AG10803 (cell line): ENCODE measurements at regions not wholly inside any gene's neighbourhood (a gene's known extent, or its start where the extent isn't known, plus 50 kb on each side); places are given as distances from the start of the nearest gene placed in this dataset.

ENCODE experiments used
- DNase-seq: peaks from one replicate; pipeline ENCODE4 v3.0.0; 2010; ENCODE audit warnings: low read depth
- H3K4me3 ChIP-seq: 2 replicates; pipeline ENCODE4 v1.5.1; 2011; ENCODE audit warnings: mild to moderate bottlenecking, low read length, control low read depth
- CTCF ChIP-seq: conservative IDR thresholded peaks from 2 replicates; pipeline ENCODE4 v1.5.1; 2011; ENCODE audit warnings: mild to moderate bottlenecking, low read length, control low read depth, inconsistent platforms

- no peak overlapping the region for H3K4me3 ChIP-seq
- no peak for TF ChIP-seq CTCF
- no peak for DNase-seq
Measured at GRCh38 chr15:96692826-96693225, 362.3 kb downstream of the NR2F2 start.

DNA sequence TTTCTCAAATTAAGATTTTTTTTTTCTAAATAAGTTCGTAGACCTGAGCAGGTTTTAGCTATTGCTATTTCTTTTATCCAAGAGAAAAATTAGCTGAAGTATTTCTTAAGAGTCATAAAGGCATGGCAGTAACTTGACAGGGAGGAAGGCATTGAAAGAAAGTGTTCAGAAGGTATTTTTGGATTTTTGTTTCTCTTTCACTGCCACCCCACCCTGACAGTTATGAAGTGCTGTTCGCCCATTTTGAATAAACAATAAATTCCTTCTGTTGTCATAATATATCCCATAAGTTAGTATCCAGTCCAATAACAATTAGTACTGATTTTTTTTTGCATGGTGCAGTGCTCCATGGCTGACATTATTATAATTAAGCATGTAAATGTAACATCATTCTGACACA lies 363.0 kb downstream of the NR2F2 start:
- DNase-seq, result no peak
- no peak for TF ChIP-seq CTCF
- H3K4me3 ChIP-seq, result no peak overlapping the region

GRCh38 chr15:96693990-96694517 lies 363.6 kb downstream of the NR2F2 start:
- H3K4me3 ChIP-seq, result no peak overlapping the region
- no peak for DNase-seq
- no peak for TF ChIP-seq CTCF

DNA sequence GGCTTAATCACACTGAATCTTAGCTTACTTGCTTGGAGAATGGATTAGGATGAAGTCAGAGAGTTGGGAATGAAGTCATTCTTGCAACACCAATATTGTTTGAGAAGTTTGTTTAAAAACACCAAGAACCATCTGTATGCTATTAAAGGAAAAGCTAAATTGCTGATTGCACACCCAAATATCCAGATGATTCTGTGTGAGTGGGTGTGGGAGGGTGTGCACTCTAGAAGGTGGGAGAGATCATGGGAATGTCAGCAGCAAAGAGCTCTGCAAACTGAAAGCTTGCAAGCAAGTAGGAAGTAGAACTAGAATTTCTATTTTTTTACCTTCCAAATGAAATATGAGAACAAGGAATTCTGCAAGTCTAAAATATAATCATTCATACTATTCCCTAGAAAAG lies 364.9 kb downstream of the NR2F2 start:
- DNase-seq, result no peak
- TF ChIP-seq CTCF, result no peak
- no peak overlapping the region for H3K4me3 ChIP-seq

- no peak for TF ChIP-seq CTCF
- DNase-seq, result no peak
- no peak overlapping the region for H3K4me3 ChIP-seq
Measured at GRCh38 chr15:96699871-96700401, 369.4 kb downstream of the NR2F2 start.

- DNase-seq, result no peak
- H3K4me3 ChIP-seq, result no peak overlapping the region
- no peak for TF ChIP-seq CTCF
Measured at GRCh38 chr15:96700555-96700954, 370.1 kb downstream of the NR2F2 start.

DNA sequence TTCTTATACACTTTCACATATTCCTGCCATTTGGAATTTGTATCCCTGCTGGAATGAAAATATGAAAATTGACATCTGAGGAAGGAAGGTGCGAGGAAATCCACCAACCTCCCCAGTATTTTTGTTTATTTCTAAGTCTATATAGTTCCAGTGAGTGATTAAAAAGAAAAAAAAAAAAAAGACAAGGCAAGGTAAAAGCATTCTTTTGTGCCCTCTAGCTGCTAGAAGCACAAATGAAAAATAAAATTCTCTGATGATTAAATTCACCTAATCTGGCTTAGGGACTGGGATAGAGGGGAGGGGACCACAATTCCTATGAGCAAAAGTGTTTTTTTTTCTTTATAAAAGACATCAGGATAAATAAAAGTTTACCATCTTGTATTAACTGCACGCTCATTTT lies 370.9 kb downstream of the NR2F2 start:
- no peak overlapping the region for H3K4me3 ChIP-seq
- DNase-seq, result no peak
- no peak for TF ChIP-seq CTCF
